Heart left ventricle (tissue), 13 donors: ENCODE measurements at regions not wholly inside any gene's neighbourhood (a gene's known extent, or its start where the extent isn't known, plus 50 kb on each side); places are given as distances from the start of the nearest gene placed in this dataset.
"Not testable (repeated sequence)": the region's sequence is repeated elsewhere in the genome, so short reads cannot be mapped to it uniquely, and the experiment has no call there.

ENCODE experiments used
- POLR2A ChIP-seq, 2 donors: fragments of 450-650 bp; IDR thresholded peaks; one replicate each; pipeline ENCODE4 v1.6.1; 2017; ENCODE audit warnings: antibody characterized with exemption in 2 of 2, mild to moderate bottlenecking in 2 of 2, moderate library complexity in 2 of 2
- TF ChIP-seq, protein P1 (sequence below), 12 donors: fragments of 200-600 bp; sonication (generic) in 4 of 12; IDR thresholded peaks; one replicate each; pipeline versions ENCODE4 v1.5.0 to v1.8.0; 2018 to 2022; ENCODE audit warnings: antibody characterized with exemption in 12 of 12, mild to moderate bottlenecking in 5 of 12
- donor health status: ischemic (EF 13 %, LVEDD 7.1; RV severe dilation, severe dysfunction).
- donor health status: DM: no; HTN: yes; CAD: no.
- donor health status: DM: no; HTN: no; CAD: no.
- donor health status: ischemic (EF 25% LVEDD 6.9; RV normal size, moderate dysfunction).
- donor health status: ischemic (EF 25% LVEDD 5.7; RV mildly dilated, moderate dysfunction).
- donor health status: ischemic (EF 35%, LVEDD 5.7; RV mildly dilated, moderate dysfunction).
- donor health status: nonischemic (EF 11% LVEDD 7.7; RV severe dilation, severe dysfunction).
- donor health status: DM: yes; HTN: yes; CAD: no.
- donor health status: PGD.
- donor health status: ischemic (EF 29% LVEDD 5.4; RV normal size, mild dysfunction).
- donor health status: nonischemic (EF 23%, LVEDD 6.1; RV moderate dilation, normal function).

DNA sequence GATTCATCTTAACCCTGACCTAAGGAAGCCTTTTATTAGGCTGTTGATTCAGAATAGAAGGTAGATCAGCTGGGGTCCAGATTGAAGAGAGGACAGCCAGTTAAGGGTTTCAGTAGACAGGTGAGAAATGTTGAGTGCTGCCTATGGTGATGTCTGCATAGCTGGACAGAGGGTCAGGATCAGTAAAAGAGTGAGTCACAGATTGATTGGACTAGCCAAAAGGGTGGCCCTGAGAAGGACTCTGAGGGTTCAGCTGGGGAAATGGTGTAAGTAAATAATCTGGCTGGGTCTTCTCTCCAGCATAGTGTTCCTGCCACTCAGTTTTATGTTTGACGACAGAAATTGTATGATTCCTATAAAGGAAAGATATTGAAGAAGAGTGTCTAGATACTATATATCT is 227.7 kb downstream of the RTP5 start:
- TF ChIP-seq, protein P1, sequence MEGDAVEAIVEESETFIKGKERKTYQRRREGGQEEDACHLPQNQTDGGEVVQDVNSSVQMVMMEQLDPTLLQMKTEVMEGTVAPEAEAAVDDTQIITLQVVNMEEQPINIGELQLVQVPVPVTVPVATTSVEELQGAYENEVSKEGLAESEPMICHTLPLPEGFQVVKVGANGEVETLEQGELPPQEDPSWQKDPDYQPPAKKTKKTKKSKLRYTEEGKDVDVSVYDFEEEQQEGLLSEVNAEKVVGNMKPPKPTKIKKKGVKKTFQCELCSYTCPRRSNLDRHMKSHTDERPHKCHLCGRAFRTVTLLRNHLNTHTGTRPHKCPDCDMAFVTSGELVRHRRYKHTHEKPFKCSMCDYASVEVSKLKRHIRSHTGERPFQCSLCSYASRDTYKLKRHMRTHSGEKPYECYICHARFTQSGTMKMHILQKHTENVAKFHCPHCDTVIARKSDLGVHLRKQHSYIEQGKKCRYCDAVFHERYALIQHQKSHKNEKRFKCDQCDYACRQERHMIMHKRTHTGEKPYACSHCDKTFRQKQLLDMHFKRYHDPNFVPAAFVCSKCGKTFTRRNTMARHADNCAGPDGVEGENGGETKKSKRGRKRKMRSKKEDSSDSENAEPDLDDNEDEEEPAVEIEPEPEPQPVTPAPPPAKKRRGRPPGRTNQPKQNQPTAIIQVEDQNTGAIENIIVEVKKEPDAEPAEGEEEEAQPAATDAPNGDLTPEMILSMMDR (IDR thresholded peaks at IDR 0.05): not testable (repeated sequence)
- not testable (repeated sequence) for TF ChIP-seq POLR2A (IDR thresholded peaks at IDR 0.05)
